IPS DF 6.9 (cell line): ENCODE measurements at regions not wholly inside any gene's neighbourhood (a gene's known extent, or its start where the extent isn't known, plus 50 kb on each side); places are given as distances from the start of the nearest gene placed in this dataset.
A peak's percentile ranks its signal among the peaks of the same experiment; 100 is the strongest.

Experiments used
- DNase-seq: peaks from one replicate; pipeline ENCODE4 v3.0.0-alpha.2; 2013; ENCODE audit warnings: low read depth, low spot score
- H3K27ac ChIP-seq: one replicate; pipeline ENCODE4 v1.5.1; 2013; ENCODE audit warnings: low read length, control low read depth
- H3K27me3 ChIP-seq: 2 replicates; pipeline ENCODE4 v1.6.1; 2013; ENCODE audit warnings: mild to moderate bottlenecking, low read length; ENCODE audit not compliant: control insufficient read depth, insufficient read depth
- H3K36me3 ChIP-seq: 2 replicates; pipeline ENCODE4 v1.6.1; 2013; ENCODE audit warnings: low read length; ENCODE audit not compliant: control insufficient read depth, insufficient read depth
- H3K4me1 ChIP-seq: 2 replicates; pipeline ENCODE4 v1.6.1; 2013; ENCODE audit warnings: low read length; ENCODE audit not compliant: control insufficient read depth, insufficient read depth
- H3K4me3 ChIP-seq: 2 replicates; pipeline ENCODE4 v1.5.1; 2013; ENCODE audit warnings: mild to moderate bottlenecking, low read length
- H3K9me3 ChIP-seq: 2 replicates; pipeline ENCODE4 v1.6.1; 2013; ENCODE audit warnings: low read length, inconsistent platforms; ENCODE audit not compliant: control insufficient read depth, insufficient read depth
- WGBS: extraction: QIAGEN DNeasy Blood & Tissue Kit; methylation state at CpG from one replicate; pipeline ENCODE4 v1.1.7; 2013; ENCODE audit warnings: mixed read lengths, missing lambda C conversion rate; ENCODE audit not compliant: insufficient read length, insufficient coverage; 5-methylcytosine and 5-hydroxymethylcytosine counted together

DNA sequence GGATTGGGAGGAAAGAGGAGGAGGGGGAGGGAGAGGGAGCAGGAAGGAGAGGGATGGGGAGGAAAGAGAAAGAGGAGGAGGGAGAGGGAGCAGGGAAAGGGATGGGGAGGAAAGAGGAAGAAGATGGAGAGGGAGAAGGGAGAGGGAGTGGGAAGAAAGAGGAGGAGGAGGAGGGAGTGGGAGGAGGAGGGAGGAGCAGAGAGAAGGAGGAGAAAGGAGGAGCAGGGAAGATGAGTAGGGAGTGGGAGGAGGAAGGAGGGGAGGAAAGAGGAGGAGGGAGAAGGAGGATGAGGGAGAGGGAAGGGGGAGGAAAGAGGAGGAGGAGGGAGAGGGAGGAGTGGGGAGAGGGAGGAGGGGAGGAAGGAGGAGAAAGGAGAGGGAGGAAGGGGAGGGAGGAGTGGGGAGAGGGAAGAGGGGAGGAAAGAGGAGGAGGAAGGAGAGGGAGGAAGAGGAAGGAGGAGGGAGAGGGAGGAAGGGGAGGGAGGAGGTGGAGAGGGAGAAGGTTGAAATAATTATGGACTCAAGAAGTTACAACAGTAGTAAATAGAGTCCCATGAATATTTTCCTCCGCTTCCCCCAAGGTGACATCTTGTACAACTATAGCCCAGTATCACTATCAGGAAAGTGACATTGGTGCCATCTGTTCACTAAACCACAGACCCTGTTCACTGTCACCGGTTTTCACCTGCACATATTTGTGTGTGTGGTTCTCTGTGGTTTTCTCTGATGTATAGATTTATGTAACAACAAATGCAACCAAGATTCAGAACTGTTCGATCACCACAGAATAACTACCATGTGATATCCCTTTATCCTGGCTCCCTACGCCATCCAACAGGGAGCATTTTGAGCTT is 325.3 kb upstream of the EEF2KMT start:
- no peak for DNase-seq
- no CpG with 5 or more reads among the region's 4 CpGs for WGBS
- Histone ChIP-seq H3K4me3 (no peak overlapping the region), H3K9me3 (no peaks in the 10 kb centered on the region), H3K36me3 (no peaks in the 10 kb centered on the region), H3K27me3 (no peaks in the 10 kb centered on the region), H3K4me1 (no peaks in the 10 kb centered on the region), H3K27ac (no peak overlapping the region)

DNA sequence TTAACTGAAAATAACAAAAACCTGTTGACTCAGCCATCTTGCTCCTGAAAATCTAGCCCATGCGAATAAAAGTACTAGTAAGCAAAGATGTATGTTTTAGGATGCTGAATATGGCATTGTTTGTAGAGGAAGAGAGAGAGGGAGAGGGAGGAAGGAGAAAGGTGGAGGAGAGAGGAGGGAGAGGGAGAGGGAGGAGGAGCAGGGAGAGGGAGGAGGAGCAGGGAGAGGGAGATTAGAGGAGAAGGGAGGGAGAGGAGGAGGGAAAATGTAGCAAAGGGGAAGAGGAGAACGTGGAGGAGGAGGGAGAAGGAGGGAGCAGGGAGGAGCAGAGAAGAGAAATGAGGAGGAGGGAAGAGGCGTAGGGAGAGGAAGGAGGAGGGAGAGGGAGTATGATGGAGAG is 324.5 kb upstream of the EEF2KMT start:
- H3K27ac ChIP-seq: no peak overlapping the region
- H3K4me1 ChIP-seq: no peaks in the 10 kb centered on the region
- H3K9me3 ChIP-seq: no peaks in the 10 kb centered on the region
- DNase-seq: no peak
- WGBS: no CpG with 5 or more reads among the region's 3 CpGs
- no peak overlapping the region for H3K4me3 ChIP-seq
- no peaks in the 10 kb centered on the region for H3K27me3 ChIP-seq
- no peaks in the 10 kb centered on the region for H3K36me3 ChIP-seq

- no CpG with 5 or more reads among the region's 5 CpGs for WGBS
- Histone ChIP-seq H3K27me3 (no peaks in the 10 kb centered on the region), H3K4me1 (no peaks in the 10 kb centered on the region), H3K4me3 (no peak overlapping the region), H3K36me3 (no peaks in the 10 kb centered on the region), H3K27ac (no peak overlapping the region), H3K9me3 (no peaks in the 10 kb centered on the region)
- no peak for DNase-seq
Observed at GRCh38 chr16:5416013-5416412, 318.4 kb upstream of the EEF2KMT start.

DNA sequence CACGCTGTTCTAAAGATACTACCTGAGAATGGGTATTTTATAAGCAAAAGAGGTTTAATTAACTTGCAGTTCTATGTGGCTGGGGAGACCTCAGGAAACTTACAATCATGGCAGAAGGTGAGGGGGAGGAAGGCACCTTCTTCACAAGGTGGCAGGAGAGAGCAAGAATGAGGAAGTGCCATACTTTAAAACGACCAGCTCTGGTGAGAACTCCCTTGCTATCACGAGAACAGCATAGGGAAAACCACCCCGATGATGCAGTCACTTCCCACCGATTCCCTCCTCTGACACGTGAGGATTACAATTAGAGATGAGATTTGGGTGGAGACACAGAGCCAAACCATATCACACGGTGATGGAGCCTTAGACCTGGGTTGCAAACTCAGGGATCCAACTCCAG is 317.5 kb upstream of the EEF2KMT start:
- no peaks in the 10 kb centered on the region for H3K9me3 ChIP-seq
- no peaks in the 10 kb centered on the region for H3K4me1 ChIP-seq
- no peak overlapping the region for H3K27ac ChIP-seq
- peak; percentile 29 for DNase-seq
- H3K36me3 ChIP-seq: no peaks in the 10 kb centered on the region
- WGBS: no CpG with 5 or more reads among the region's 7 CpGs
- no peaks in the 10 kb centered on the region for H3K27me3 ChIP-seq
- H3K4me3 ChIP-seq: no peak overlapping the region

DNA sequence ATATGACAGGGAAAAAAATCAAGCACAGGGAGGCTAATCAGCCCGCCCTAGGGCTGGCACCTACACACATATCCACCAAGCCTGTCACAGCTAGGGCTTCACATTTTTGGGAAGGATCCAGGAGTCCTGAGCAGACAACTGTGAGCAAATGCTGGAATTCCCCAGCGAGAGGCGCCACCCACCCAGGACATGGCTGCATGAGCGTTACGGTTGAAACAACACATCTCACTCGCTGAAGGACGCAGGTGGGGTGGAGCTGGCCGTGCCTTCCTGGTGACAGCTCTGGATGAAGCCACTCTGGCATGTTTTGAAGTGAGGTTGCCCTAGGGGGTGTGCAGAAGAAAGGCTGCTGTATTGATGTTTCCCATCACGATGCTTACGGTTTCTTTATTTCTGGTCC is 315.1 kb upstream of the EEF2KMT start:
- Histone ChIP-seq H3K4me1 (no peaks in the 10 kb centered on the region), H3K9me3 (no peaks in the 10 kb centered on the region), H3K27ac (no peak overlapping the region), H3K36me3 (no peaks in the 10 kb centered on the region), H3K4me3 (no peak overlapping the region), H3K27me3 (no peaks in the 10 kb centered on the region)
- no CpG with 5 or more reads among the region's 10 CpGs for WGBS
- DNase-seq: no peak

DNA sequence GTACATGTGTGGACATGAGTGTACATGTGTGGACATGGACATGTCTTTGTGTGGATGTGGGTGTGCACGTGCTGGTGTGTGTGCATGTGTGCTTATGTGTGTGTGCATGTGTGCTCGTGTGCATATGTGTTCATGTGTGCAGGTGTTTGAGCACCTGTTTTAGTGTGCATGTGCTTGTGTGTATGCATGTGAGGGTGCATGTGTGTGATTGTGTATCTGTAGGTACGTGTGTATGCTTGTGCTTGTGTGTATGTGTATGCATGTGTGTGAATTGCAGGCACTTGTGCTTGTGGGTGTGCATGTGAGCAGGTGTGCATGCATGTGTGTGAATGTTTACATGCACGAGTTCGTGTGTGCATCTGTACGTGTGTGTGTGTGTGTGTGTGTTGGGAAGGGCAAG is 300.6 kb upstream of the EEF2KMT start:
- H3K27ac ChIP-seq: no peak overlapping the region
- no peaks in the 10 kb centered on the region for H3K4me1 ChIP-seq
- H3K27me3 ChIP-seq: no peaks in the 10 kb centered on the region
- no peaks in the 10 kb centered on the region for H3K36me3 ChIP-seq
- no peak for DNase-seq
- H3K4me3 ChIP-seq: no peak overlapping the region
- no CpG with 5 or more reads among the region's 6 CpGs for WGBS
- no peaks in the 10 kb centered on the region for H3K9me3 ChIP-seq

- no peak for DNase-seq
- no CpG with 5 or more reads among the region's 1 CpG for WGBS
- no peak overlapping the region for H3K27ac ChIP-seq
Observed at GRCh38 chr16:5396880-5397279, 299.3 kb upstream of the EEF2KMT start.

GRCh38 chr16:5393070-5393469 is 295.5 kb upstream of the EEF2KMT start:
- Histone ChIP-seq H3K4me3 (no peak overlapping the region), H3K36me3 (no peaks in the 10 kb centered on the region), H3K27ac (no peak overlapping the region), H3K9me3 (no peaks in the 10 kb centered on the region), H3K27me3 (no peaks in the 10 kb centered on the region), H3K4me1 (no peaks in the 10 kb centered on the region; the same call in 1 of the 2 replicates)
- WGBS: no CpG with 5 or more reads among the region's 5 CpGs
- DNase-seq: no peak

More at GRCh38 chr16:5396880-5397279, 299.3 kb upstream of the EEF2KMT start:
- Histone ChIP-seq H3K36me3 (no peaks in the 10 kb centered on the region), H3K9me3 (no peaks in the 10 kb centered on the region), H3K4me3 (no peak overlapping the region), H3K27me3 (no peaks in the 10 kb centered on the region), H3K4me1 (no peaks in the 10 kb centered on the region)

GRCh38 chr16:5386989-5387388 is 289.4 kb upstream of the EEF2KMT start:
- Histone ChIP-seq H3K27me3 (no peaks in the 10 kb centered on the region), H3K27ac (no peak overlapping the region), H3K4me1 (peaks cover 2% of the 10 kb centered on the region; the same call in 1 of the 2 replicates), H3K36me3 (no peaks in the 10 kb centered on the region), H3K4me3 (no peak overlapping the region), H3K9me3 (no peaks in the 10 kb centered on the region)
- DNase-seq: no peak
- WGBS: no CpG with 5 or more reads among the region's 2 CpGs

GRCh38 chr16:5385811-5386210 is 288.2 kb upstream of the EEF2KMT start:
- Histone ChIP-seq H3K36me3 (no peaks in the 10 kb centered on the region), H3K4me1 (peaks cover 2% of the 10 kb centered on the region; the same call in 1 of the 2 replicates), H3K27me3 (no peaks in the 10 kb centered on the region), H3K27ac (no peak overlapping the region), H3K9me3 (no peaks in the 10 kb centered on the region), H3K4me3 (no peak overlapping the region)
- DNase-seq: no peak
- no CpG with 5 or more reads among the region's 3 CpGs for WGBS

- Histone ChIP-seq H3K27me3 (no peaks in the 10 kb centered on the region), H3K36me3 (no peaks in the 10 kb centered on the region), H3K4me3 (no peak overlapping the region), H3K9me3 (no peaks in the 10 kb centered on the region), H3K4me1 (peaks cover 2% of the 10 kb centered on the region; the same call in 1 of the 2 replicates), H3K27ac (no peak overlapping the region)
- DNase-seq: no peak
- WGBS: no CpG with 5 or more reads among the region's 2 CpGs
Observed at GRCh38 chr16:5385115-5385514, 287.5 kb upstream of the EEF2KMT start.
